WTC11 (cell line): ENCODE measurements at regions not wholly inside any gene's neighbourhood (a gene's known extent, or its start where the extent isn't known, plus 50 kb on each side); places are given as distances from the start of the nearest gene placed in this dataset.

Source experiments
- TF ChIP-seq, protein P1 (sequence below): sonication (generic); formaldehyde crosslinking; IDR thresholded peaks from 2 replicates; pipeline ENCODE4 v1.8.1; 2022; ENCODE audit warnings: low read depth, mild to moderate bottlenecking, moderate library complexity, missing genetic modification reagents, borderline replicate concordance
- TF ChIP-seq, protein P2 (sequence below): fragments of 200-600 bp; IDR thresholded peaks from 2 replicates; pipeline ENCODE4 v1.8.0; 2022; ENCODE audit warnings: antibody characterized with exemption
- TF ChIP-seq, protein P3 (sequence below): sonication (generic); formaldehyde crosslinking; IDR thresholded peaks from 2 replicates; pipeline ENCODE4 v1.8.1; 2022; ENCODE audit warnings: mild to moderate bottlenecking, moderate library complexity, missing genetic modification reagents
- TF ChIP-seq, protein P4 (sequence below): sonication (generic); formaldehyde crosslinking; conservative IDR thresholded peaks from 2 replicates; pipeline ENCODE4 v1.8.1; 2022; ENCODE audit warnings: mild to moderate bottlenecking, missing genetic modification reagents

DNA sequence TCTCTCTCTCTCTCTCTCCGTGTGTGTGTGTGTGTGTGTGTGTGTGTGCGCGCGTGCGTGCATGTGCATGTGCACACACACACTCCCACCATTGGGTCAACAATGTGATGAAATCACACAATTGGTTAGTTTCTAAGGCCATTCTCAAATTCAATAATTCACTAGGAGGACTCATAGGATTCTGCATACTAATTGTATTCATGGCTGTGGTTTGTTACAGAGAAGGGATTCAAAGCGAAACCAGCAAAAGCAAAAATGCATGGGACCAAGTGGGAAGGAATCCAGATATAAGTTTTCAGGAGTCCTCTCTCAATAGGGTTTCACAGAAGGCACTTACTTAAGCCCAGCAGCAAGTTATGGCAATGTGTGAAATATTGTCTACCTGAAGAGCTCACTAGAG, 515.0 kb downstream of the PYDC2 start:
- TF ChIP-seq, protein P1, sequence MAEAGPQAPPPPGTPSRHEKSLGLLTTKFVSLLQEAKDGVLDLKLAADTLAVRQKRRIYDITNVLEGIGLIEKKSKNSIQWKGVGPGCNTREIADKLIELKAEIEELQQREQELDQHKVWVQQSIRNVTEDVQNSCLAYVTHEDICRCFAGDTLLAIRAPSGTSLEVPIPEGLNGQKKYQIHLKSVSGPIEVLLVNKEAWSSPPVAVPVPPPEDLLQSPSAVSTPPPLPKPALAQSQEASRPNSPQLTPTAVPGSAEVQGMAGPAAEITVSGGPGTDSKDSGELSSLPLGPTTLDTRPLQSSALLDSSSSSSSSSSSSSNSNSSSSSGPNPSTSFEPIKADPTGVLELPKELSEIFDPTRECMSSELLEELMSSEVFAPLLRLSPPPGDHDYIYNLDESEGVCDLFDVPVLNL (CRISPR knock-in tag): no peak
- TF ChIP-seq, protein P2, sequence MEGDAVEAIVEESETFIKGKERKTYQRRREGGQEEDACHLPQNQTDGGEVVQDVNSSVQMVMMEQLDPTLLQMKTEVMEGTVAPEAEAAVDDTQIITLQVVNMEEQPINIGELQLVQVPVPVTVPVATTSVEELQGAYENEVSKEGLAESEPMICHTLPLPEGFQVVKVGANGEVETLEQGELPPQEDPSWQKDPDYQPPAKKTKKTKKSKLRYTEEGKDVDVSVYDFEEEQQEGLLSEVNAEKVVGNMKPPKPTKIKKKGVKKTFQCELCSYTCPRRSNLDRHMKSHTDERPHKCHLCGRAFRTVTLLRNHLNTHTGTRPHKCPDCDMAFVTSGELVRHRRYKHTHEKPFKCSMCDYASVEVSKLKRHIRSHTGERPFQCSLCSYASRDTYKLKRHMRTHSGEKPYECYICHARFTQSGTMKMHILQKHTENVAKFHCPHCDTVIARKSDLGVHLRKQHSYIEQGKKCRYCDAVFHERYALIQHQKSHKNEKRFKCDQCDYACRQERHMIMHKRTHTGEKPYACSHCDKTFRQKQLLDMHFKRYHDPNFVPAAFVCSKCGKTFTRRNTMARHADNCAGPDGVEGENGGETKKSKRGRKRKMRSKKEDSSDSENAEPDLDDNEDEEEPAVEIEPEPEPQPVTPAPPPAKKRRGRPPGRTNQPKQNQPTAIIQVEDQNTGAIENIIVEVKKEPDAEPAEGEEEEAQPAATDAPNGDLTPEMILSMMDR: no peak
- TF ChIP-seq, protein P3, sequence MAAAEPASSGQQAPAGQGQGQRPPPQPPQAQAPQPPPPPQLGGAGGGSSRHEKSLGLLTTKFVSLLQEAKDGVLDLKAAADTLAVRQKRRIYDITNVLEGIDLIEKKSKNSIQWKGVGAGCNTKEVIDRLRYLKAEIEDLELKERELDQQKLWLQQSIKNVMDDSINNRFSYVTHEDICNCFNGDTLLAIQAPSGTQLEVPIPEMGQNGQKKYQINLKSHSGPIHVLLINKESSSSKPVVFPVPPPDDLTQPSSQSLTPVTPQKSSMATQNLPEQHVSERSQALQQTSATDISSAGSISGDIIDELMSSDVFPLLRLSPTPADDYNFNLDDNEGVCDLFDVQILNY: no peak
- TF ChIP-seq, protein P4, sequence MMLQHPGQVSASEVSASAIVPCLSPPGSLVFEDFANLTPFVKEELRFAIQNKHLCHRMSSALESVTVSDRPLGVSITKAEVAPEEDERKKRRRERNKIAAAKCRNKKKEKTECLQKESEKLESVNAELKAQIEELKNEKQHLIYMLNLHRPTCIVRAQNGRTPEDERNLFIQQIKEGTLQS (CRISPR knock-in tag): no peak
